ENCODE measurements at regions not wholly inside any gene's neighbourhood (a gene's known extent, or its start where the extent isn't known, plus 50 kb on each side); places are given as distances from the start of the nearest gene placed in this dataset.

GRCh38 chr2:114283774-114284173 lies 158.7 kb upstream of the DPP10 start:
- no peak for TF ChIP-seq CTCF (IDR thresholded peaks at IDR 0.05; ENCODE audit: poor library complexity, severe bottlenecking)
- no peak for TF ChIP-seq EP300 (conservative IDR thresholded peaks at IDR 0.05; ENCODE audit: poor library complexity, severe bottlenecking)
- TF ChIP-seq RAD21 (conservative IDR thresholded peaks at IDR 0.05), result no peak
- no peak for TF ChIP-seq REST (IDR thresholded peaks at IDR 0.05; ENCODE audit: borderline replicate concordance)
